Amygdala (tissue), 56 donors: ENCODE measurements at regions not wholly inside any gene's neighbourhood (a gene's known extent, or its start where the extent isn't known, plus 50 kb on each side); places are given as distances from the start of the nearest gene placed in this dataset.

Experiments used
- DNase-seq, 56 donors: peaks; one replicate each; lab custom pipeline; 2025; lab: John Stamatoyannopoulos, UW

DNA sequence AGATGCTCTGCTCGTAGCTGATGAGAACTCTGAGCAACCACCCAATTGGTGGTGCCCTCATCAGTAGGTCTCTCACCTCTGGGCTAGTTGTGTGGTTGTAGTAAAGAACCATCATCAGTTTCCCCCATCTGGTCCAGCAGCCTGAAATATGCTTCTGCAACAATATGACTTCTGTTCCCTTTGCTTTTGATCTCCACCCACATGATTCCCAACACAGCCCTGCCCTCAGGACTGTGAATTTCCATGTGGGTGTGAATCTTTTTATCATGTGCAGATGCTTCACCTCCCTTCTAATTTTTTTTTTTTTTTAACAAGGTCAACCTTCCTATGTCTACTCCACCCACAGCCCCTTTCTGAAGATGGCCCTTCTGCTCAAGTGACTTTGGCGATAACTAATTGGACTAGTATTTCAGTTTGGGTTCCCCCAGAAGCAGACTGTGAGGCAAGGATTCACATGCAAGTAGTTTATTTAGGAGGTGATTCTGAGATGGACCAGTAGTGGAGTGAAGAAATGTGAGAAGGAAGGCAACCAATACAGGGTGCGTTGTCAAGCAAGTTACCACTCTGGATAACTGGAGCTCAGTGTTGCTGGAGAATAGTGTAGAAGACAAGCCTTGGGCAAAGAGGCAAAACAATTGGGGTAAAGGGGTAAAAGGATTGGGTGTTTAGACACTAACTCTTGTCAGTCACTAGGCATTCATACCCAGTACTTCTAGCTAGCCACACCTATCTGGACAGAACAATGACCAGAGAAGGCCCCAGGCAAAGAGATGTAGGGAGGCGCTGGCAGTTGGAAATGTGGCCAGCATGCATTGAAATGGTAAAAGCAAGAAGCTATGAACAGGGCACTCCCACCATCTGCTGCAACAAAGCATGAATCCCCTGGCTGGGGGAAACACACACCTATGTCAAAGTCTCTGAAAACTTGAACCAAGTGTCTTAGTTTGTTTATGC lies 466.2 kb downstream of the BCOR start:
- no peak for DNase-seq

DNA sequence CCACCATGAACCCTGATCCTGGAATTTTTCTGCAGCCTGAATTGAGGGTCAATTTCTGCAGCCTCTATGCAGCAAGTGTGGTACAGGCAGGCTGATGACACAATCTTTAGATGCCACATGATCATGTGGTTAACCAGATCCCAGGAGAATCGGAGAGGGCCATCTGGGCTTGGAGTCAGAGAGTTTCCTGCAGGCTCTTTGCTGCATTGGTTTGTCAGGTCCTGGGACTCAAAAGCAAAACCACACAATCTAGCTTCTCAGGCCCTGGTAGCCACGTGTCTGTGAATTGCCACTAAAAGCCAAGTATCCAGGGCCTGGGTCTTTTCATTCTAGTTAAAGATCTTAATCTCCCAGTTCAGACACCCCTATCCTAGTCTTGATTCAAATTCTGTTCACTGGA lies 464.5 kb downstream of the BCOR start:
- DNase-seq = peak in 1 of 56 donors; percentile 0

DNA sequence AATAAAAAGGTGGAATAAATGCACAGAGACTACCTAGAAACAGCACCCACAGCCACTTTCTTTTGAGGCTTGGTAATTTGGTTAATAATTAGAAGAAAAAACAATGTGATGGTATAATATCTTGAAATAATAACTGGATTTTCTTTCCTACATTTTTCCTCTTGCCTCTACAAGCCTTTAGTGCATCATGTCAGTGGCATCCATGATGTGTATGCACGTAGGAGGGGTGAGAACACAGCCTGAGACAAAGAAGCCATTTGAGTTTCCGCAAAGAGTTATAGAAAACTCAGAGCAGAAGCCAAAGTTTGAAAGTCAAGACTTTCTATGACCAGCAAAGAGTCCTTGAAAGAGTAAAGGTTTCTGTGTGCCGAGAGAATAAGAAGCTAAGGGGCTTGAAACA lies 461.3 kb downstream of the BCOR start:
- no peak for DNase-seq

DNA sequence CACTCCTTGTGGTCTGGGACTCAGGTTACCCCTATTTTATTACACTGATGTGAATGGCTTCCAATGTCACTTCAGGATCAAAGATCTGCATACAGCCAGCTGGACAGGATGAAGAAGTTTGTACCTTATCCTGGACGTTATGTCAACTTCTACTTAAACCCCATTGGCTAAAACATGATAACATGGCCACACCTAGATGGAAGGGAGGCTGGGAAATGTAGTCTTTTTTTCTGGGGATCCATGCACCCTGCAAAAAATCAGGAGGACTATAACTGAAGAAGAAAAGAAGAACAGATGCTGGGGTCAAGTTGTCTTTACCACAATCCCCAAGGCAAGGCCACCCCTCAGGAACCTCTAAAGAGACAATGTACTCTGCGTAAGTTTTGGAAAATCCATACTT lies 459.2 kb downstream of the BCOR start:
- no peak for DNase-seq

DNA sequence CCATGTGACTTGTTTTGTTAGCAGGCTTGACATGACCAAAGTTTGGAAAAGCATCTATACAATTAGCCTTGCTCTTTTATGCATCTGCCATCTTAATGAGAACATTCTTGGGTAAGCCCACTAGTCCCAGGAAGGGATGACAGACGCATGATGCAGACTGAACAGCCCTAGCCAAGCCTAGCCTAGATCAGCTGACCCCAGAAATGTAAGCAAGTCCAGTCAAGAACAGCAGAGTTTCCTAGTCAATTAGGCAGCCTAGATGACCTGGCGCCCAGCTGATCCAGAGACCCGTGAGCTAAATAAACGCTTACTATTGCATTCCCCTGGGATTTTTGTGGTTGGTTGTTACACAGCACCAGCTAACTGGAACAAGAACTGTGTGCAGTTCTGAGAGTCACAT lies 457.9 kb downstream of the BCOR start:
- no peak for DNase-seq

DNA sequence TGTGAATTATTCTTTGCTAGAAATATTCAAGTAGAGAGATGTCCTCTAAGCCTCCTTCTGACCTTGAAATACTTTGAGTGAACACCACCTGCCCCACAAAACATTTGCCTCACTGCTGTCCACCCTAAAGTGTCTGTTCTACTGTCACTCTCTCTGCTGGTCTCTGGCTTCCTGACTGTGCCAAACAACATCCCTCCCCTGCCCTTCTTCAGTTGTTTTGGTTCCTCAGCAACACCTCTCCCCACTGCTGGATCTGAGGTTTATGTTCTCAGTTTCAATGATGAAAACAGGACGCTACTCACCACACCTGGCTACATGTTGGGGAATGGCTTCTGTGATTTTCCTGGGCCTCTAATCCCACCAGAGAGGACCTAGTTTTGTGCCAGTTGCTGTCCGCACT lies 456.9 kb downstream of the BCOR start:
- no peak for DNase-seq

DNA sequence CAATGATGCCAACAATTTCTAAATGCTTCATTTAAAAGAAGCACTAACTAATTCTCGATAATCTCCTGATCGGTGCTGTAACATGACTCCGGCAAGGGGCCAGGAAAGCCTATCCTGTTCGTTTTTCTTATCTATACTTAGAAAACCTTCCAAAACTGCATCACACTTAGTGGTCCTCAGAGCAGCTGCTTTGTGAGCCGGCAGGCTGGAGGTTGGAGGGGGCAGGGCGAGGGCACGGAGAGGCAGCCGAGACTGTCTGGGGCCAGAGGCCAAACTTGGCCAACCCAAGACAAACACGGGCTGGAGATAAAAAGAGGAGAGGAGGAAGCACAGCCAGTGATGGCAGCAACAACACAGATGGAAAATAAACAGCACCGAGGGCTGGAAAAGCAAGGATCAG lies 455.7 kb downstream of the BCOR start:
- no peak for DNase-seq

DNA sequence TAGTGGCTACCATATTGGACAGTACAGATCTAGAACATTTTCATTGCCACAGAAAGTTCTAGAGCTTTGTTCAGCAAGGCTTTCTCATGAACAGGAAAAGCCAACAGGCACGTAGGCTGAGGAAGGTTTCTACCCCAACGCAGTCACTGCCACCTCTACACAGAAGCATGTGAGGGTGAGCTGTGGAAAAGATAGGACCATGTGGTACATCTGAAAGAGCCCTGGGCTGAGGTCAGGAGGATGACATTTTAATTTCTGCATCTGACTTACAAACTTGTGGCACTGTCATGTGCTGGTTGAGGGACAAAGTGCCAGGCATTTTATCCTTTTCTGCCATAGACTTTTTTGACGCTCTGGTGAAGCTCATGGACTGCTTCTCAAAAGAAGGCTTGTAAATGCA lies 454.2 kb downstream of the BCOR start:
- no peak for DNase-seq

DNA sequence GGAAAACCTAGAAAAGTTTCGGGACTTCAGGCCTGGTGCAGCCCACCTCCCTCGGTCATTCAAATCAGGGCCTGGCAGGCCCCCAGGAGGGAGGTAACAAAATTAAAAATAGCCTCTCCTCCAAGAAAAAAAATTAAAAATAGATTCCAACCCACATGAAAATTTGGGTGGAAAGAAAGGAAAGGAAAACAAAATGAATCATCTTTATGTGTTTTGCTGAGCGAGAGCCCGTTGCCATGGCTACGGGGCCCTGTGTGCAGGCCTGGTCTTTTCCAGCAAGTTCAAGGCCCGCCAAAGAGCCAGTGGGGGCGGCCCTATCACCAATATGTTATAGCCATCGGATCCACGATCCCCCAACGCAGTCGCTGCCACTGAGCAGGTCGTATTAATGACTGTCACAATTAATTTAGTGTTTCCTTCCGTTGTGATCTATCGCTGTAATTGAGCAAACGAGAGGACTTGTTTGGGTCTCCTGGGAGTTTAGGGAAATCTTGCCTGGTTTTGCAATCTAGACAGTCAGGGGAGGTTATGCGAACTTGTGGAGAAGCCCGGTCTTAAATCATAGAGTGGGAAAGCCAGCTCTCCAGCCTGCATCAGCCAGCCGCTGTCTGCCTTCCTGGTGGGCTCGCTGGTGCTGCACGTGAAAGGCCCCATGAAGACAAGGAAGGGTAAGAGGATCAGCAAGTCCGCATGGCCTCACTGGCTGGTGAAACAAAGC lies 452.4 kb downstream of the BCOR start:
- DNase-seq = peak in 8 of 56 donors; percentile 0 to 15 (median 8)

DNA sequence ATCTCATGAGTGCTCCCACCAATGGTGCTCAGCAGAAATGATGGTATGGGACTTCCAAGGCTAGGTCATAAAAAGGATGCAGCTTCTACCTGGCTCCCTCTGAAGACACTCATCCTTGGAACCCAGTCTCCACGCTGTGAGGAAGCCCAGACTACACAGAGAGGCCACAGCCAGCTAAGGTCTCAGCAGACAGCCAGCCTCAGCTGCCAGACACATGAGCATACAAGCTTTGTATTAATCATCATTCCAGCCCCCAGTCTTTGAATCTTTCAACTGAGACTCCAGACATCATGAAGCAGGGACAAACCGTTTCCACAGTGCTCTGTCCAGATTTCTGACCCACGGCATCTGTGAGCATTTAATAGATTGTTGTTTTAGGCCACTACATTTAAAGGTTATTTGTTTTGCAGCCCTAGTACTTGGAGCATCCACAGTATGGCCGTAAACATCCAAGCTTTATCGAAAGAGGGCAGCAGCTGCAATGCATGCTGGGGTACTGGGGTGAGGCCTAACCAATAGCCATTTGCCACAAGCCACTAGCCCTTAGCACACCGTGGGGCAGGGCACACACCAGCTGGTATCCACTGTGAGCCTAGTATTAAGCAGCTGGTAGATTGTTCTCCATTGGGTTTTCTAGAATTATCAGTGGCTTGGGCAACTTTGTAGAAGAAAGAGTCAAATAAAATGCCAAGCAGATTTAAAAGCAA lies 449.1 kb downstream of the BCOR start:
- no peak for DNase-seq

DNA sequence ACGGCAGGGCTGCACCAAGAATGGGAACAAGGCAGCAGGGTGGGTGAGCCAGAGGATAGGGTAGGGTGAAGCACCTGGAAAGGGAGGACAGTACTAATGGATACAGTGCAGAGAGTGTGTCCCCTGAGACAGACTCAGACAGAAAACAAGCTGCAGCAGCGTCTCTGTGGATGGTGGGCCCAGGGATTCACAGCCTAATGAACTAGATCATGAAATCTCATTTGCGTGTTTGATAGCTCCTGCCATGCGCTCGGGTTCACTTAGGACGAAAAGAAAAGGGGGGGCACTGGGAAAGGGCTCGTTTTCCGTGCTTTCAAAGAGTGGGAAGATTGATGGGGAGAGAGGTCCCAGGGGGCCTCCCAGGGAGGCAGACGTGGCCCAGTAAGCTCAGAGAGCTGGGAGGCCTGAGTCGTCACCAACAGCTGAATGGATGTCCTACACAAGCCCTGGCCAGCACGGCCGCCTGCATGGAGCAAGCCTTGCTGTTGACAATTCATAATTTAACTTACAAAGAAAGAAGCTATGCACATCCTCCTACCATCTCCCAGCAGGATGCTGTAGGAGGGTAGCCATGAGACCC lies 446.9 kb downstream of the BCOR start:
- DNase-seq = no peak

DNA sequence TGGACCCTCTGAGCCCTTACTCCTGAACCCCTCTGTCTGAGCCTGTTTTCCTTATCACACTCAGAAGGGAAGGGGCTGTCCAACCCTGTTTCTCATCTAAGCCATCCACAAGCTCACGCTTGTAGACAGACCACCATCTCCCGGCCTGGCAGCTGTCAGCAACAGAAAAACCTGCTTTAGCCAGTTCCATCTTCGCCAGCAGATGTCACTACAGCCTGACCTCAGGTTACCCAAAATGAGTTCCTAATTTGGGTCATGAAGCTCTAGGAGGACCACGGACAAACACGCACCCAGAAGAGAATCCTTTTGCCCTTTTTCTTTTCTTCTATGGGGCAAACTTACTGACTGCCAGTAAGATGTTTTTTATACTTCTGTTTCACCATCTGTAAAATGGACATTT lies 445.4 kb downstream of the BCOR start:
- peak in 11 of 56 donors; percentile 1 to 31 (median 5) for DNase-seq

DNA sequence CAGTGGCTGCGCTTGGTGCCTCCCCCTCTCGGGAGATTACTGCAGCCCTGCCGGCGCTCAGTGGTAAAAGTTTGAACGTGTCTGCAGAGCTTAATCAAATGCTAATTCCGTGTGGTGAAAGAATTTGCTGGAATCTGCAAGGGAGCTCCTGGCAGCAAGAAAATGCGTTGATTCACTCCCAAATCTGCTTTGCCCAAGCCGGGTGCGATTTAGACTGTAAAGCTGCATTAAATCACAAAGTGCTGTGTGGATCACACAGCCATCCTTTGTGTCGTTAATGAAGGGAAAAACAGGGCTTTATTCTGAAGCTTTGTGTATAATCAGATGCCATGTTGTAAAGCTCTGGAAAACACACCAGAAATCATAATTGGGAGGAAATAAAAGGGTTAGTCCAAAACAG lies 444.1 kb downstream of the BCOR start:
- peak in 47 of 56 donors; percentile 3 to 80 (median 32) for DNase-seq

DNA sequence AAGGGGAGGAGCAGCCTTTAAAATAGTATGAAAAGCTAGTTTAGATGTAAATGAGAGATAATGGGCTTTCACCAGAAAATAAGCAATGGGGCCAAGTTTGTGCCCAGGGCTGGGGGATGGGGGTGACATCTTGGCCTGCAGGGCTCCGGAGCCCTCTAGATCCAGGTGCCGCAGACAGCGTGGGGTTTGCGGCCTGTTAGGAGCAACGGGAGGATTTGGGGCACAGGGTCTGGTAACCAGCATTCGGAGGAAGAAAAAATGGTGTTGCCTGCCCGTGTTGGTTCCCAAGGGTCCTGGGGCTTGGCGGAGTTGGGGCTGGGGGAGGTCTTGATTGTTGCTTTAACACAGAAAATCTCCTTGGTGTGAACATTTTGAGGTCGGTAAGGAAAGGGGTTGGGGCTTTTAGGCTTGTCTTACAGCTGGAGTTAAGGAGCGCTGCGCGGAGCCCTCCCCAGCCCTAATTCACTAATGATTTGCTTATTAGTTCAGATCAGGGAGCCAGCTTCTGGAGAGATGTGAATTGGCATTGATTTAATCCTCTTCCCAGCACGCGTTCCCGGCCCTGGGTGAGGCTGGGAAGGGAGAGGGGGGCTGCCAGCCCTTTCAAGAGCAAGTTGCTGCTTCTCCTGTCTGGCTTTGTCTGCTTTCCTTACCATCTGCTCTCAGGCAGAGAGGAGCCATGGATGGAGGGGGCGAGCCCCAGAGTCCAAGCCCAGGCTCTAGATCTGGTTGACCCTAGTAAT lies 443.4 kb downstream of the BCOR start:
- peak in 4 of 56 donors; percentile 1 to 30 (median 10) for DNase-seq

DNA sequence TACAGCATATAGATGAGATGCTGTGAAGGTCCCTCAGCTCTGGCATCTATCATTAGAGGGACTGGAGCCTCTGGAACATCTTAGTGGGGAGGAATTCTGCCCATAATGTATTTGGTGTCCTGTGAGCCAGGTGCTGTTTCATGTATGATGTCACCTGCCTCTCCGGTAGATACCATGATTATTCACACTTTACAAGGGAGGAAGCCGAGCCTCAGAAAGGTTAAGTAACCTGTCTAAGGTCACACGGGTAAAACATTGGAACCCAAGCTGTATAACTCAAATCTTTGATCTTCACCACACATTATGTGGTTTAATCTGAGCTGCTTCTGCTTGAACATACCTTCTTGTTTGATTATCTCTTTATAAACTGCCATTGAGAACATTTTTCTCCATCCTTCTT lies 442.8 kb downstream of the BCOR start:
- no peak for DNase-seq

DNA sequence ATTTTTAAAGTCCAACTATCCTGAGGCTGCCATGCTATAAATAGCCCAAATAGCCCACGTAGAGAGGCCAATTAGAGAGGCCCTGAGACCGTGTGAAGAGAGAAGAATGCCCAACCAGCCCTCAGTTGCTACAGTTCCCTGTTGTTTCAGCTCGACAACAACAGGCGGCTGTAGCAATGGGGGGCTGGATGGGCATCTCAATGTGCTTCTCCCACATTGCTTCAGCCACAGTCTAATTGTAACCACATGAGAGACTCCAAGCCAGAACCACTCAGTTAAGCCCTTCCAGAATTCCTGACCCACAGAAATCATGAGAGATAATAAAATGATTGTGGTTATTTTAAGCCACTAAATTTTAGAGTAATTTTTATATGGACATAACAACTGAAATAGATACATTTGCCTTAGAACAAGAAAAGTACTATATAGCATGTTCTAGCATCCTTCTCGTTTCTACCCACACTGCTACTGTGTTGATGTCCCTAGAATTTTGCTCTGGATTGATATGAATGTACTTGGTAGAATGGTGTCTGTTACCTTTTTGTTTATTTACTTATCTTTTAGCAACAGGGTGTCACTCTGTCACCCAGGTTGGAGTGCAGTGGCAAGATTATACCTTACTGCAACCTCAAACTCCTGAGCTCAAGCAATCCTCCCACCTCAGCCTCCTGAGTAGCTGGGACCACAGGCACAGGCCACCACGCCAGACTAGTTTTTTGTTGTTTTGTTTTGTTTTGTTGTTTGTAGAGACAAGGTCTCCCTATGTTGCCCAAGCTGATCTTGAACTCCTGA lies 436.4 kb downstream of the BCOR start:
- DNase-seq = no peak

DNA sequence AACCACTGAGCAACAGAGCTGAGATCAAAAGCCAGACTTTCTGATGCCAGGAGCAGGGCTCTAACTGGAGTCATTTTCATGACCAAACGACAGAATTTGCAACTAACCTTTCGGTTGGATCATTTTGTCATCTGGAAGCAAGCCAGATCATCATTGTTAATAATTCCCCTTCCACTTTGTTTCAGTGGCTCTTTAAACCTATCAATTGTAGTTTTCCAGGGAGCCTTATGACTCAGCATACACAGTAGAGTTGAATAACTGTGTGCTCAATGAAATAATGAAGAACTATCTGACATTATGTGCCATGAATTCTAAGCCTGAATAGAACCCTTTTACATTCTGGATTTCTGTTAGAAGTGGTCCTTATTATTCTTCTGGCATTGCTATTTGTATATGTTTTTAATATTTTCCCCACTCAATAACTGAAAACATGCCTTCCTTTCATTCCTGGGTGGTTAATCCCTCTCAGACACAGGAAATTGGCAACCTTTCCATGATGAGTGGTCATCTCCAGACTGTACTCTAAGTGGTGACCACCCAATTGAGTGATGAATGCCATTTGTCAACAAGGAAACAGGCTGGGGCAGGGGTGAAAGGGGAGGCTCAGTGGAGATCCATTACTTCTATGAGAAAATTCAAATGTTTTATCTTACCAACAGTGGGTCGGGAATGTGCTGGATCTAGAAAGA lies 431.8 kb downstream of the BCOR start:
- DNase-seq = no peak

DNA sequence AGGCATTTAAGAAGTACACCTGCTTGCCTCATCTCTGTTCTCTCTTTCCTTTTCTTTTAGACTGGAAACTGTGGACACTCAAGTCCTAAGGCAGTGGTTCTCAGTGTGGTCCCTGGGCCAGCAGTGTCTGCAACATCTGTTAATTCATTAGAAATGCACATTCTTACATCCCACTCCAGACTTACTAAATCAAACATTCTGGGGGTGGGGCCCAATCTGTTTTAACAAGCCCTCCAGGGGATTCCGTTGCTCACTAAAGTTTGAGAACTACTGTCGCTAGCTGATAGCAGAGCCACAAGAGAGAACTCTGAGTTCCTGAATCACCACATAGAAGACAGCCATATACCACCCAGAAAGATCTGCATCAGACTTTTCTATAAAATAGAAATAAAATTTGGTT lies 430.6 kb downstream of the BCOR start:
- no peak for DNase-seq
